MCF 10A (cell line): ENCODE measurements at regions not wholly inside any gene's neighbourhood (a gene's known extent, or its start where the extent isn't known, plus 50 kb on each side); places are given as distances from the start of the nearest gene placed in this dataset.

Source experiments
- BruUV-seq: library from RNA; stranded (reverse); fragments of 400-500 nt; replicated peaks from 2 replicates; lab custom pipeline; 2021; lab: Mats Ljungman, UMichigan
- CTCF ChIA-PET: fragments of 300-600 bp; sonication (Branson Sonifier 250); formaldehyde crosslinking; extraction: SDS; loops from one replicate; lab custom pipeline; 2021; ENCODE audit warnings: antibody characterized with exemption, inconsistent platforms; lab: Yijun Ruan, JAX
- POLR2A ChIA-PET: fragments of 300-600, 350-650 bp; sonication (Branson Sonifier 250); formaldehyde crosslinking; extraction: SDS; loops from one replicate; lab custom pipeline; 2020; ENCODE audit warnings: antibody characterized with exemption, inconsistent platforms; lab: Yijun Ruan, JAX
- DNase-seq: peaks from one replicate; pipeline ENCODE4 v3.0.0-alpha.2; 2018; ENCODE audit not compliant: unreplicated experiment
- H3K27ac Mint-ChIP-seq: one replicate; pipeline ENCODE4 v1.8.0; 2022; ENCODE audit warnings: mild to moderate bottlenecking, low read depth, mixed read lengths; ENCODE audit not compliant: unreplicated experiment
- H3K27me3 Mint-ChIP-seq: one replicate; pipeline ENCODE4 v1.8.0; 2022; ENCODE audit warnings: mixed read lengths; ENCODE audit not compliant: insufficient read depth, unreplicated experiment
- H3K36me3 Mint-ChIP-seq: one replicate; pipeline ENCODE4 v1.8.0; 2022; ENCODE audit warnings: mild to moderate bottlenecking, moderate library complexity, mixed read lengths; ENCODE audit not compliant: insufficient read depth, unreplicated experiment
- H3K4me1 Mint-ChIP-seq: one replicate; pipeline ENCODE4 v1.8.0; 2022; ENCODE audit warnings: mixed read lengths; ENCODE audit not compliant: insufficient read depth, unreplicated experiment
- H3K4me3 Mint-ChIP-seq: one replicate; pipeline ENCODE4 v1.8.0; 2022; ENCODE audit warnings: mild to moderate bottlenecking, moderate library complexity, mixed read lengths; ENCODE audit not compliant: unreplicated experiment
- H3K9me3 Mint-ChIP-seq: one replicate; pipeline ENCODE4 v1.8.0; 2022; ENCODE audit warnings: mixed read lengths; ENCODE audit not compliant: unreplicated experiment
- CTCF ChIP-seq: fragments of 200-600 bp; IDR thresholded peaks from one replicate; pipeline ENCODE4 v1.8.0; 2022; ENCODE audit warnings: antibody characterized with exemption, mild to moderate bottlenecking; ENCODE audit not compliant: unreplicated experiment
- intact Hi-C: fragments of 100-400 bp; cut with micrococcal nuclease; formaldehyde crosslinking; loops from 2 replicates; pipeline ENCODE4 v1.14.1; 2022

- no peak for DNase-seq
- TF ChIP-seq CTCF, result no peak
- H3K27ac Mint-ChIP-seq, result no peak overlapping the region
- H3K4me1 Mint-ChIP-seq, result no peaks in the 10 kb centered on the region
- CTCF ChIA-PET, result interaction anchor here (1.1 kb wide), 1 partner anchor 20 kb away, joined by 3 read pairs; no protein-coding TSS in a partner anchor
- H3K4me3 Mint-ChIP-seq, result no peak overlapping the region
- no peaks in the 10 kb centered on the region for H3K27me3 Mint-ChIP-seq
- no peaks in the 10 kb centered on the region for H3K36me3 Mint-ChIP-seq
- BruUV-seq, result no TSS peak
- POLR2A ChIA-PET, result interaction anchor here (1.6 kb wide), 1 partner anchor 23 kb away, joined by 5 read pairs; no protein-coding TSS in a partner anchor
- peaks cover 5% of the 10 kb centered on the region for H3K9me3 Mint-ChIP-seq
- intact Hi-C loops, result no loop called here
Measured at GRCh38 chr10:29835055-29835454, 200.3 kb upstream of the SVIL start.

GRCh38 chr10:29830531-29831512, 196.1 kb upstream of the SVIL start:
- H3K4me1 Mint-ChIP-seq, result no peaks in the 10 kb centered on the region
- H3K27ac Mint-ChIP-seq, result no peak overlapping the region
- ChIA-PET CTCF (no interaction called here), POLR2A (no interaction called here)
- intact Hi-C loops, result no loop called here
- TF ChIP-seq CTCF, result no peak
- no peaks in the 10 kb centered on the region for H3K36me3 Mint-ChIP-seq
- DNase-seq, result no peak
- no TSS peak for BruUV-seq
- H3K9me3 Mint-ChIP-seq, result no peaks in the 10 kb centered on the region
- H3K27me3 Mint-ChIP-seq, result no peaks in the 10 kb centered on the region
- no peak overlapping the region for H3K4me3 Mint-ChIP-seq

GRCh38 chr10:29829776-29830175, 195.0 kb upstream of the SVIL start:
- intact Hi-C loops, result no loop called here
- H3K4me3 Mint-ChIP-seq, result no peak overlapping the region
- H3K27ac Mint-ChIP-seq, result no peak overlapping the region
- H3K36me3 Mint-ChIP-seq, result no peaks in the 10 kb centered on the region
- CTCF ChIA-PET, result interaction anchor here (0.8 kb wide), 1 partner anchor 16 kb away, joined by 3 read pairs; no protein-coding TSS in a partner anchor
- H3K27me3 Mint-ChIP-seq, result no peaks in the 10 kb centered on the region
- no peaks in the 10 kb centered on the region for H3K9me3 Mint-ChIP-seq
- POLR2A ChIA-PET, result no interaction called here
- H3K4me1 Mint-ChIP-seq, result no peaks in the 10 kb centered on the region
- BruUV-seq, result no TSS peak
- TF ChIP-seq CTCF, result no peak
- DNase-seq, result no peak

GRCh38 chr10:29828956-29829355, 194.2 kb upstream of the SVIL start:
- POLR2A ChIA-PET, result interaction anchor here (0.7 kb wide), 1 partner anchor 11 kb away, joined by 3 read pairs; no protein-coding TSS in a partner anchor
- no TSS peak for BruUV-seq
- CTCF ChIA-PET, result no interaction called here

More at GRCh38 chr10:29828956-29829355, 194.2 kb upstream of the SVIL start:
- no peak overlapping the region for H3K27ac Mint-ChIP-seq
- no peaks in the 10 kb centered on the region for H3K36me3 Mint-ChIP-seq
- no peak for DNase-seq
- H3K9me3 Mint-ChIP-seq, result no peaks in the 10 kb centered on the region
- H3K27me3 Mint-ChIP-seq, result no peaks in the 10 kb centered on the region
- H3K4me1 Mint-ChIP-seq, result no peaks in the 10 kb centered on the region
- H3K4me3 Mint-ChIP-seq, result no peak overlapping the region
- intact Hi-C loops, result no loop called here
- no peak for TF ChIP-seq CTCF
